HPDE6-E6E7 (cell line): ENCODE measurements at regions not wholly inside any gene's neighbourhood (a gene's known extent, or its start where the extent isn't known, plus 50 kb on each side); places are given as distances from the start of the nearest gene placed in this dataset.

Experiments
- DNase-seq: peaks from one replicate; pipeline ENCODE4 v3.0.0; 2011; ENCODE audit warnings: missing footprints; ENCODE audit errors: extremely low spot score

GRCh38 chr15:47991357-47991756, 129.4 kb upstream of the SLC24A5 start:
- DNase-seq: no peak

GRCh38 chr15:47993051-47993450, 127.7 kb upstream of the SLC24A5 start:
- DNase-seq: no peak

- no peak for DNase-seq
Measured at GRCh38 chr15:47997195-47998080, 123.4 kb upstream of the SLC24A5 start.

- DNase-seq: no peak
Measured at GRCh38 chr15:47998619-47999019, 122.2 kb upstream of the SLC24A5 start.

- no peak for DNase-seq
Measured at GRCh38 chr15:48001393-48002039, 119.3 kb upstream of the SLC24A5 start.

GRCh38 chr15:48002767-48003166, 118.0 kb upstream of the SLC24A5 start:
- no peak for DNase-seq

- DNase-seq: no peak
Measured at GRCh38 chr15:48003441-48003840, 117.3 kb upstream of the SLC24A5 start.

- DNase-seq: no peak
Measured at GRCh38 chr15:48005077-48005476, 115.7 kb upstream of the SLC24A5 start.

- DNase-seq: no peak
Measured at GRCh38 chr15:48006031-48006511, 114.7 kb upstream of the SLC24A5 start.

- no peak for DNase-seq
Measured at GRCh38 chr15:48010316-48010715, 110.5 kb upstream of the SLC24A5 start.

GRCh38 chr15:48012191-48012590, 108.6 kb upstream of the SLC24A5 start:
- DNase-seq: no peak

GRCh38 chr15:48016865-48017264, 103.9 kb upstream of the SLC24A5 start:
- no peak for DNase-seq

GRCh38 chr15:48017747-48018146, 103.0 kb upstream of the SLC24A5 start:
- DNase-seq: no peak

- DNase-seq: no peak
Measured at GRCh38 chr15:48020166-48020565, 100.6 kb upstream of the SLC24A5 start.

- peak; percentile 47 for DNase-seq
Measured at GRCh38 chr15:48021336-48022086, 99.3 kb upstream of the SLC24A5 start.

GRCh38 chr15:48025118-48025517, 95.7 kb upstream of the SLC24A5 start:
- DNase-seq: no peak

- no peak for DNase-seq
Measured at GRCh38 chr15:48028712-48029111, 92.1 kb upstream of the SLC24A5 start.

GRCh38 chr15:48029642-48030041, 91.1 kb upstream of the SLC24A5 start:
- no peak for DNase-seq

GRCh38 chr15:48031466-48031865, 89.3 kb upstream of the SLC24A5 start:
- DNase-seq: no peak

GRCh38 chr15:48031973-48032372, 88.8 kb upstream of the SLC24A5 start:
- DNase-seq: no peak

GRCh38 chr15:48032911-48033310, 87.9 kb upstream of the SLC24A5 start:
- no peak for DNase-seq

- no peak for DNase-seq
Measured at GRCh38 chr15:48038221-48038620, 82.6 kb upstream of the SLC24A5 start.
